Lower leg skin (tissue), 3 donors: ENCODE measurements at regions not wholly inside any gene's neighbourhood (a gene's known extent, or its start where the extent isn't known, plus 50 kb on each side); places are given as distances from the start of the nearest gene placed in this dataset.

Experiments
- POLR2A ChIP-seq, 2 donors: fragments of 450-650 bp; IDR thresholded peaks; one replicate each; pipeline ENCODE4 v1.6.1; 2016 to 2017; ENCODE audit warnings: antibody characterized with exemption in 2 of 2, mild to moderate bottlenecking in 1 of 2, moderate library complexity in 1 of 2
- TF ChIP-seq, protein P1 (sequence below), 3 donors: fragments of 450-650 bp; IDR thresholded peaks; one replicate each; pipeline ENCODE4 v1.5.1; 2016; ENCODE audit warnings: antibody characterized with exemption in 3 of 3, mild to moderate bottlenecking in 3 of 3, moderate library complexity in 2 of 3

DNA sequence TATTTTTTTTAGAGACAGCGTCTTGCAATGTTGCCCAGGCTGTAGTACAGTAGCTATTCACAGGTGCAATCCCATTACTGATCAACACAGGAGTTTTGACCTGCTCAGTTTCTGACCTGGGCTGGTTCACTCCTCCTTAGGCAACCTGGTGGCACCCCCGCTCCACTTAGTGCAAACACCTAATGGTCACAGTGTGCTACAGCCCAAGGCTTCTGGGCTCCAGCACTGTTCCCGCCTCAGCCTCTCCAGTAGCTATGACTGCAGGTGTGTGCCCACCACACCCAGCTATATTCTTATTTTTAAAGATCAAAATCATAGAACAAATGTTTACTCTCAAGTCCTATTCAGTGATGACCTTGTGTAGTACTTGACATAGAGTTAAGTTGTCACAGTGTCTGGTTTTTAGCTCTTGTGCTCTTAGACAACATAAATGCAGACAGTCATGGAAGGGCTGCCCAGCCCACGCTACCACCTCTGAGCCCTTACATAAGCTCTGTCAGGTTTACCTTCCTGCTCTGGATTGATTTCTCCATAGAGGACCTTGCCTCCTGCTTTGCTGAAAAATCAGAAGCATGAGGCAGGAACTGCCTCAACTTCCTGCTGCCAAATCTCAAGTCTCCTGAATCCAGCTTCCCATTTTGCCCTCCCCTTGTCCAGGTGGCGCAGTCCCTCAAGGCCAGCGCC, 82.2 kb upstream of the SLC1A4 start:
- TF ChIP-seq, protein P1, sequence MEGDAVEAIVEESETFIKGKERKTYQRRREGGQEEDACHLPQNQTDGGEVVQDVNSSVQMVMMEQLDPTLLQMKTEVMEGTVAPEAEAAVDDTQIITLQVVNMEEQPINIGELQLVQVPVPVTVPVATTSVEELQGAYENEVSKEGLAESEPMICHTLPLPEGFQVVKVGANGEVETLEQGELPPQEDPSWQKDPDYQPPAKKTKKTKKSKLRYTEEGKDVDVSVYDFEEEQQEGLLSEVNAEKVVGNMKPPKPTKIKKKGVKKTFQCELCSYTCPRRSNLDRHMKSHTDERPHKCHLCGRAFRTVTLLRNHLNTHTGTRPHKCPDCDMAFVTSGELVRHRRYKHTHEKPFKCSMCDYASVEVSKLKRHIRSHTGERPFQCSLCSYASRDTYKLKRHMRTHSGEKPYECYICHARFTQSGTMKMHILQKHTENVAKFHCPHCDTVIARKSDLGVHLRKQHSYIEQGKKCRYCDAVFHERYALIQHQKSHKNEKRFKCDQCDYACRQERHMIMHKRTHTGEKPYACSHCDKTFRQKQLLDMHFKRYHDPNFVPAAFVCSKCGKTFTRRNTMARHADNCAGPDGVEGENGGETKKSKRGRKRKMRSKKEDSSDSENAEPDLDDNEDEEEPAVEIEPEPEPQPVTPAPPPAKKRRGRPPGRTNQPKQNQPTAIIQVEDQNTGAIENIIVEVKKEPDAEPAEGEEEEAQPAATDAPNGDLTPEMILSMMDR (IDR thresholded peaks at IDR 0.05): no peak
- TF ChIP-seq POLR2A (IDR thresholded peaks at IDR 0.05): no peak
